ENCODE measurements at regions not wholly inside any gene's neighbourhood (a gene's known extent, or its start where the extent isn't known, plus 50 kb on each side); places are given as distances from the start of the nearest gene placed in this dataset.

- H3K4me3 ChIP-seq (ENCODE audit: low read depth, low read length), result no peak overlapping the region
- TF ChIP-seq CTCF (IDR thresholded peaks at IDR 0.05; ENCODE audit: low read depth, low read length, missing control alignments), result no peak
- no peak for DNase-seq (ENCODE audit: low read depth)
Observed at GRCh38 chr7:91811641-91812040, 68.9 kb downstream of the MTERF1 start.

- TF ChIP-seq CTCF (IDR thresholded peaks at IDR 0.05; ENCODE audit: low read depth, low read length, missing control alignments), result no peak
- DNase-seq (ENCODE audit: low read depth), result no peak
- no peak overlapping the region for H3K4me3 ChIP-seq (ENCODE audit: low read depth, low read length)
Observed at GRCh38 chr7:91812388-91812787, 68.1 kb downstream of the MTERF1 start.

- H3K4me3 ChIP-seq (ENCODE audit: low read depth, low read length), result no peak overlapping the region
- no peak for TF ChIP-seq CTCF (IDR thresholded peaks at IDR 0.05; ENCODE audit: low read depth, low read length, missing control alignments)
- DNase-seq (ENCODE audit: low read depth), result no peak
Observed at GRCh38 chr7:91814189-91814588, 66.3 kb downstream of the MTERF1 start.

All from GM12864 (cell line).